Non-pigmented ciliary epithelial cell (primary cell): ENCODE measurements at regions not wholly inside any gene's neighbourhood (a gene's known extent, or its start where the extent isn't known, plus 50 kb on each side); places are given as distances from the start of the nearest gene placed in this dataset.

Experiments
- DNase-seq: peaks from one replicate; pipeline ENCODE4 v3.0.0-alpha.2; 2010; ENCODE audit warnings: low read depth

DNA sequence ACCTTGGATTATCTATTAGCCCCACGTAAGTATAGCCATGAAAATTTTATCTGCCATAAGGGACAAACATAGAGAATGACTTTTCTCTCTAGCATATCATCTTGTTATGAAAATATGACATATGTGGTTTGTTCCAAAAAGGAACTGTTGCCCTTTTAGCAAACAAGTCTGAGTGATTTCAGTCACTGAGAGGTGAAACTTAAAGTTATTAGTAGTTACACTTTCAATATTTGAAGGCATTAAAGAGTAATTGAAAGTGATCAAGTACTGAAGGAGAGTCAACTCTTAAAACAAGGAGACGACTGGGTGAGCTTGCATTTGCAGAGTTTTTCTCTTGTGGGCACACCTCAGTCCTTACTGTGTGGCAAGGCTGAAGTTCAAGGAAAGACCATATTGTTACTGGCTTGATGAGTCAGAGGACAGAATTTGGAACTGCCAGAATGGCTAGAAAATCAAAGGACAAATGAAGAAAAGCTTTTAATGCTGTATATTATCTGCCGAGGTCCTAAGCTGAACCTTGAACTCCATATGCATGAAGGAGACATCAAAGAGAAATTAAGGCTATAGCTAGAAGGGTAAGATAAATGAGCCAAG, 205.1 kb upstream of the EMCN start:
- DNase-seq: no peak

GRCh38 chr4:100722133-100722532, 204.3 kb upstream of the EMCN start:
- no peak for DNase-seq

- DNase-seq: no peak
These were observed 203.7 kb upstream of the EMCN start for GRCh38 chr4:100721490-100721889.

DNA sequence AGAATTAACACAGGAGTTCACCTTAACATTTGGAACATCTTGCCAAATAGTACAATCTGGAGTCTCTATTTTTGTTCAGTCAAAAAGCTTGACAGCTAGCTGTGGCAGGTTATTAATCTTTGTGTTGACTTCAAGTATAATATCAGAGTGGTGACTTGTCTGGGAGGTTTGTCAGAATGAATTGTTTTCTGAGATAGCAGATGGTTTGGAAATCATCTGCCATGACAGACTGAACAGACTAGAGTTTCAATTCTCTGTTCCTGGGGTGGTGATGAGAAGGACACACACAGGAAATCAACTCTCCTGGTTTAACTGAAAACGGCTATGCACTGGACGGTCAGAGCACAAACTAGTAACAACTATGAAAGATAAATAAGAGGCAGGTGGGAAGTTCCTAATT, 203.3 kb upstream of the EMCN start:
- DNase-seq: no peak

DNA sequence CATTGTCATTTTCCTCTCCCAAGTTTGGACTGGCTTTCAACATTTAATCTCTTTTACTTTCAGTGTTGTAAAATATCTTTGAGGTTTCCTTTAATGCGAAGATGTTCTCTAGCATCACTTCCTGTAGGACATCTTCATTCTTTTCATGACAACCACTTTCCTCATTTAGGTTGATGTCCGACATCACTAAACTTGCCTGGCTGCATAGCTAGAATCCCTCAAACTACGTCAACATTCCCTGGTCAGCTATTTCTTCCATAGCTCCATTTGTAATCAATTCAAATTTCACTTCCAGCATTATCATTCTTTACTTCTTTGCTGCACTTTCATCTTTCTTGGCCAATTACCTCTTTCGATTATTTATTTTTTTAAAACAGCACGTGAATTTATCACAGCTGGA, 198.6 kb upstream of the EMCN start:
- DNase-seq: no peak

GRCh38 chr4:100708776-100709175, 191.0 kb upstream of the EMCN start:
- no peak for DNase-seq

DNA sequence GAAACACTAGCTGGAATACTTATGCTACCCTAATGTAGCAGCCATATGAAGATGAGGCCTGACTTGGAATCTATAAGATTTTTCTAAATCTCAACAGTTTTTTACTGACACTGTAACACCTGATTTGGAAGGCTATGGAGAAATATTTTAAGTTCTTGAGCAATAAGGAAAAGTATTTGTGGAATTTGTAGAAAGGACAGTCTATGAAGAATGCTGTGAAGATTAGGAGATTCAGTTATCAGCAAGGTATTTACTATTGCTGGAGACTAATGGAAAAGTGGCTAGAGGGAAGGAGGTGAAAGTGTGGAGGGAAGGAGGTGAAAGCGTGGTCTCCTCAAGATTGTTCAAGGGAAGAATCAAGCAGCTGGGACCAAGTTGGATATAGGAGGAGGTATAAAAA, 190.0 kb upstream of the EMCN start:
- DNase-seq: no peak

GRCh38 chr4:100696531-100696930, 178.7 kb upstream of the EMCN start:
- DNase-seq: no peak

DNA sequence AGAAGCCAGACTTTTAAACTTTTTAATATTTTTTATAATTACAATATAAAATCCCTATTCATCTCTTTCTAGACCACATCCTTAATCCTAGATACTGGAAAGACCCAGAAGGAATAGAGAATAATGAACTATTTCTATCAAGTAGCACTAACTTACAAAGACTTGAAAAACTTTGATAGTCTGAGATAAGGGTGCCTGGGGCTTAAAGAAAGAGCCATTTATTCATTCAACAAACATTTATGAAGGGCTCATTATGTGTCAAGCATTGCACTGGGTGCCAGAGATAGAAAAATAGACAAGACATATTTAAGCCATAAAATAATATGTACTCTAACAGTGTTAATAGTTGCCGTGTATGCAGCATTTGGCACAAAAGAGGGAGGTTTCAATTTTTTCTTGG, 178.0 kb upstream of the EMCN start:
- DNase-seq: no peak

GRCh38 chr4:100695039-100695654, 177.3 kb upstream of the EMCN start:
- DNase-seq: no peak

GRCh38 chr4:100694467-100694866, 176.6 kb upstream of the EMCN start:
- DNase-seq: no peak

DNA sequence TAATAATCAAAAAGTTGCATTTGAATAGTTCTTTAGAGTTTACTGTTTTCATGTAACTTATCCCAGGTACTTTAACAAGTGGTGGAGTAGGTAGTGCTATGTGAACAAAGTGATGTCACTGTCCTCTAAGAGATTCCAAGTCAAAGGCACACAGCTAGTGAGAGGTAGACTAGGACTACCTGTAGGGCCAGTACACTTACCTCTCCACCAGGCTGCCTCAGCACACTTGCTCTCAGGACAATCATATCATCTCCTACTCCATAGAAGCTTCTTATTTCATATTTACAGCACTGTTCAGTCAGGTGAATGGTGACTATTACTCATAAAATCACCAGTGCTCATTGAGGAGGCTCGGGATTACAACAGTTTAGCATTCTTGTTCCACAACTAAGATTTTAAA, 173.0 kb upstream of the EMCN start:
- no peak for DNase-seq

DNA sequence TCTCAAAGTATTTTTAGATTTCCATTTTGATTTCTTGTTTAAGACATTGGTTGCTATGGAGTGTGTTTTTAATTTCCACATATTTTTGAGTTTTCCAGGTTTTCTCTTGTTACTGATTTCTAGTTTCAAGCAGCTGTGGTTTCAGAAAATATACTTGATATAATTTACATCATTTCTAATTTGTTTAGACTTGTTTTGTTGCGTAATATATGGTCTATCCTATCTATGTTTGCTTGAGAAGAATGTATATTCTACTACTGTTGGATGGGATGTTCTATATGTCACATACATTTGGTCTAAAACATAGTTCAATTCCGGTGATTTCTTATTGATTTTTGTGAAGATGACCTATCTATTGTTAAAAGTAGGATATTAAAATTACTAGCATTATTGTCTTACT, 170.5 kb upstream of the EMCN start:
- no peak for DNase-seq

DNA sequence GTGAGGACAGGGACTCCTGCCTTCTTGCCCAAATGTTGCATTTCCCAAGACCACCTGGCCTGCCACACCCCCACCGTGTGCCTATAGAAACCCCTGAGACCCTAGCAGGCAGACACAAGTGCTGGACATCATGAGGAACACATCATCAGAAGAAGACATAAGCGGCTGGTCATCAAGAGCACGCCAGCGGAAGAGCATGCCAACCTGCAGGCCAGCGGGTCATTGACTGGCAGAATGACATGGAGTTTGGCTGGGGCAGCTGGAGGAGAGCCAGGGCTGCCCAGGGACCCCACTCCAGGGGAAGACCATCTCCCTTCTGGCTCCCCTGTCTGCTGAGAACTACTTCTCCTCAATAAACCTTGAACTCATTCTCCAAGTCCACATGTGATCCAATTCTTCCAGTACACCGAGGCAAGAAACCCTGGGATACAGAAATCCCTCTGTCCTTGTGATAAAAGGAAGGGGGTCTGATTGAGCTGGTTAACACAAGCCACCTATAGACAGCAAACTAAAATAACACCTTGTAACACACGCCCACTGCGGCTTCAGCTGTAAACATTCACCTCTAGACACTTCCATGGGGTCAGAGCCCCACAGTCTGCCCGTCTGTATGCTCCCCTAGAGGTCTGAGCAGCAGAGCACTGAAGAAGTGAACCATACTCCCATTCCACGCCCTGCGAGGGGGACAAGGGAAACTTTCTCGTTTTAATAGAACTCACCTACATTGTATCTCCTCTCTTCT, 164.8 kb upstream of the EMCN start:
- DNase-seq: no peak

DNA sequence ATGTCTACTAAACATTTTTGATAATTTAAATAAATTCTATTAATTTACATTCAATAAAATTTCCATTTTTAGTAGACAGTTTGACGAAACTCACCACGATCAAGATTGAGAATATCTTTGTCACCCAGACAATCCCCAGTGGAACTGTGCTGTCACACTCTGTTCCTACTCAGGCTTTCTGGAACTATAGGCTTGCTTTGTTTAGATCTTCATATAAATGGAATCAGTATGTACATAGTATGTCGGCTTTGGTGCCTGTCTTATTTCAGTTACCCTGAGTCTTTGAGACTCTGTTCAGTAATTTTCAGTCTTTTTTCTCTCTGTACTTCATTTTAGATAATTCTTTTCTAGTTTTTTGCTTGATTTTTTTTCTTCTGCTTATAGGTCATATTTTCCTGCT, 163.5 kb upstream of the EMCN start:
- no peak for DNase-seq

DNA sequence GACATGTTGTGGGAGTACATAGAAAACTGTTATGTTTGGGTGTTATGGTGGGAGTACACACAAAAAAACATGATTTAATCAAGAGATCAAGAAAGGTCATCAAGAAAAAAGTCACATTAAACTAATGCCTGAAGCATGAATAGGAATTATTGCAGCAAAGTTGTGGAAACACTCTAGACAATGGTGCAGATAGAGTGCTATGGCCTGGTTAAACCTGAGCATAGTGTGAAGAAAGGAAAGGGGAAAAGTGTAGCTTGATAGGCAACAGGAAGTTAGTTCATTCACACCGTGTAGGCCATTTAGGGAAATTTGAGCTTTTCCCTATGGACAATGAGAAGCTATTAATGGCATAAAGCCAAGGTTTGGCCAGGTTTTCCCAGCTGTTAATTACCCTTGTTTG, 162.1 kb upstream of the EMCN start:
- DNase-seq: no peak

DNA sequence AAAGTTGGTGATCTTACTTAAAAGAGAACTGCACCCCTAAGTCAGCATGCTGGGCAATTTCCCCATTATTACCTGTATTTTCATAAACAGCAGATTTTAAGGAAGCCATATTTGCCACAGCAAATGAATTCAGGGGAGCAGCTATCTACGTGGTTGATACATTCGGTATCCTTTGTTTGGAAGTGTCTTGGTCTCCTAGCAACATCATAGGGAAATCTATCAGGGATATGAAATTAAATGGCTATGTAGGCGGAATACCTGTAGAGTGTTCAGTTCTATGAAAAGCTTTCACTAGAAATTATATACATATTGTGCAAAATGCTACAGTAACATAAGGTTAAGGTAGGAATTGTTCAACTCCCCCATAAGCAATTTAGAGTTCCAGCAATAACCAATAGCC, 157.2 kb upstream of the EMCN start:
- no peak for DNase-seq

GRCh38 chr4:100657187-100657586, 139.4 kb upstream of the EMCN start:
- peak; percentile 26 for DNase-seq

GRCh38 chr4:100651499-100652175, 133.8 kb upstream of the EMCN start:
- DNase-seq: no peak

DNA sequence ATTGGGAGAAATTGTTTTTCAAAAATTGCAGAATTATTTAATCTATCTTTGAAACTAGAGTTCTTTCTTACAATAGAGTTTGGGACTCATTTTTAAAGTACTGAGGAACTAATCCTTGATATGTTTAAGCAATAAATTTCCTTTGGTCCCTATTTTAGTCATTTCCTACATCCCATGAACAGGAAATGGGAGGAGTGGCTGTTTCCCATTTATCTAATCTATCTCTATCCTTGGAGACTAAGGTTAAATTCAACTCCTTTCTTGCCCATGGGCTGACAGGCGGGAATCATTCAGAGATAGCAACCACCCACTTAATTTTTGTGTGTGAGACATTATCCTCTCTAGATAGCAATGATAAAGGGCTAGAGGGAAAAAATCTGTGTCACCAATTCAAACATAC, 131.6 kb upstream of the EMCN start:
- no peak for DNase-seq

DNA sequence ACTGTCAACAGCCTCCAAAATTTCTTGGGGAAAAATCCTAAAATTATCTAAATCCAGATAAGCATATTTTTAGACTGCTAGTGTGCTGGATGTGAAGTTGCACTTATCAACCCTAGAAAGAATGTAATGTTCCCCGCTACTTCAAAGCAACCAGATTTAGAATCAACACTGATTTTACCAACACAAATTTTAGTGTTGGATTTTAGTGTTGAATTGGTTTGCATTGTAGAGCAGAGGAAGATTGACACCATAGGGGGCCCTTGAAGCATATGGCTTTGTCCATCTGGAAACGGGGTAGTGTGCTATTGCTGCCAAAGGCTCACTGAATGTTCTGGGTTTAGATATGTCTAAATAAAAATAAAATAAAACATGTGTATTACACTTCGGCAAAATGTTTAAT, 126.3 kb upstream of the EMCN start:
- DNase-seq: no peak

DNA sequence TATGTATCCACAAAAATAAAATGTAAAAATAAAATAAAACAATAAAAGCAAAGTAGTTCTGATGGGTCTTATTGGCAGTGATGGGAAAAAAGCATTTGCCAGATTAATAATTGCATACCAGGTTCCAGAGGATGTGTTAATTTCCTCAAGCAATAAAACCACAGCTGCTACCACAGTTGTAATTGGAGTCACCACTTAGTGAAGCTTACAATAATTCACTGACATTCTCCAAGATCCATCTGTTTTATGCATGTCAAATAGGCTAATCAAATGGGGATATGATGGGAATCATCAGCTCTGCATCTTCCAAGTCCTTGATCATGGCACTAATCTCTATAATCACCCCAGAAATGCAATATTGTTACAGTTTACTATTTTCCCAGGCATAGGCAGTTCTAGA, 123.5 kb upstream of the EMCN start:
- DNase-seq: no peak

DNA sequence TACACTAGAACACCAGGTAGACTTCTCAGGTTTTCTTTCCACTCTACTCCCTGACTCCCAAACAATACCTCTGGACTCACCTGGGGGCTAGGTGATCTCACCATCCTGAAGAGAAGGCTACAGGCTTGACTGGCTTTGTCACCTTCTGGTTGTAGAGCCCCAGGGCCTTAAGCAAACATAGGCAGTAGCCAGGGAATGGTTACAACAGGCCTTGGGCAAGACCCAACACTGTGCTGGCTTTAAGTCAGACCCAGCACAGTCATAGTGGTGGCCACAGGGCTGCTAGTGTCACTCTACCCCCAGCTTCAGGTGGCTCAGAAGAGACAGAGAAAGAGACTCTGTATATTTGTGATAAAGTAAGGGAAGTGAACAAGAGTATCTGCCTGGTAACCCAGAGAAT, 118.1 kb upstream of the EMCN start:
- DNase-seq: no peak
